COLO668 (cell line): ENCODE measurements at regions not wholly inside any gene's neighbourhood (a gene's known extent, or its start where the extent isn't known, plus 50 kb on each side); places are given as distances from the start of the nearest gene placed in this dataset.
"Not testable (repeated sequence)": the region's sequence is repeated elsewhere in the genome, so short reads cannot be mapped to it uniquely, and the experiment has no call there.

Source experiments
- DNase-seq: peaks from one replicate; lab custom pipeline; 2025; ENCODE audit not compliant: unreplicated experiment; lab: John Stamatoyannopoulos, UW

DNA sequence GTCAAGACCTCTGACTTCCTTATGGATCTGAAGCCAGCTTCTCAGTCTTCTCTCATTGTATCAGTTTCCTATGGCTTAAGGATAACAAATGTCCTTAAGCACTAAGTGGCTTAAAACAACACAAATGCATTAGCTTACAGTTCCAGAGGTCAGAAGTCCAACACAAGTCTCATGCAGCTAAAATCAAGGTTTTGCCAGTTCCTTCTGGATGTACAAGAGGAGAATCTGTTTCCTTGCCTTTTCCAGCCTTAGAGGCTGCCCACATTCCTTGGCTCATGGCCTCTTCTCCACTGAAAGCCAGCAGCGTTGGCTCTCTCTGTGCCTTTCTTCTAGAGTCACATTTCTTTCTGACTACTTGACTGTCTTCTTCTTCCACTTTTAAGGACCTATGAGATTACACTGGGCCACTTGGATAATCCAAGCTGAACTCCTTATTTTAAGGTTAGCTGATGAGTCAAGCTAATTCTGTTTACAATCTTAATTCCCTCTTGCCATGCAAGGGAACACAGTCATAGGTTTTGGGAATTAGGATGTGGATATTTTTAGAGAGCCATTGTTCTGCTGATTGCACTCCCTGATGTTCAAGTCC is 179.0 kb downstream of the BCAS1 start:
- no peak for DNase-seq

DNA sequence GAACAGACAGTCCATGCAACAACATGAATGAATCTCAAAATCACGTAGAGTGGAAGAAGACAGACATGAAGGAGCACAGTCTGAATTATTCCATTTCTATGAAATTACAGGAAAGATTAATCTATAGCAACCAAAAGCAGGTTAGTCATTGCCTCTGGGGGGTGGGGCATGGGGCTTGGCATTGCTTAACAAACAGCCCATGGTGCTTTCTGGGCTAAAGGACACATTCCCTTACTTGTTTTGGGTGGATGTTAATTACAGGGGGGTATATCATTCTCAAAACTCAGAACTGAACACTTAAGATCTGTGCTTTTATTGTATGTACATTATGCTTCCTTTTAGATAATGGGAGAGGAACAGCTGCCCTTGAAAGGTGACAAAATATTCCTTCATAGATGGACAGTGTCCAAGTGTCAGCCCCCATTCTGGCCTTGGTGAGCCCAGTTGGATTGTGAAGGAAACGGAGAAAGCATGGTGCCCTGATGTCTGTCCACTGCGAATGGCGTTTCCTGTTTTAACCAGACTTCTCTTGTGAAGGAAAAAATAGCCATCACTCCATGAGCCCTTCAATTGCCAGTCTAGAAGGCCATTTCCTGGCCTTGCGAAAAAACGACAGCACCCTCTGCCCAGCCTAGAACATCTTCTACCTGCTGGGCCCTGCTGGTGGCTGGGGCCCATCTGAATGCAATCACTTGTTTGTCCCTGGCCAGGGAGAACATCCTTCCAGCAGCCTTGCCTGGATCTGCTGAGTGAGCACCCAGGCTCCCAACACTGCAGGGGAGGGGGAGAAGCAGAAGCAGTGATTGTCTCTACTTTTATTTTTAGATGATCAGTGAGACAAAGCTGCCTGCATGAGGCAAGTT is 179.7 kb downstream of the BCAS1 start:
- no peak for DNase-seq

DNA sequence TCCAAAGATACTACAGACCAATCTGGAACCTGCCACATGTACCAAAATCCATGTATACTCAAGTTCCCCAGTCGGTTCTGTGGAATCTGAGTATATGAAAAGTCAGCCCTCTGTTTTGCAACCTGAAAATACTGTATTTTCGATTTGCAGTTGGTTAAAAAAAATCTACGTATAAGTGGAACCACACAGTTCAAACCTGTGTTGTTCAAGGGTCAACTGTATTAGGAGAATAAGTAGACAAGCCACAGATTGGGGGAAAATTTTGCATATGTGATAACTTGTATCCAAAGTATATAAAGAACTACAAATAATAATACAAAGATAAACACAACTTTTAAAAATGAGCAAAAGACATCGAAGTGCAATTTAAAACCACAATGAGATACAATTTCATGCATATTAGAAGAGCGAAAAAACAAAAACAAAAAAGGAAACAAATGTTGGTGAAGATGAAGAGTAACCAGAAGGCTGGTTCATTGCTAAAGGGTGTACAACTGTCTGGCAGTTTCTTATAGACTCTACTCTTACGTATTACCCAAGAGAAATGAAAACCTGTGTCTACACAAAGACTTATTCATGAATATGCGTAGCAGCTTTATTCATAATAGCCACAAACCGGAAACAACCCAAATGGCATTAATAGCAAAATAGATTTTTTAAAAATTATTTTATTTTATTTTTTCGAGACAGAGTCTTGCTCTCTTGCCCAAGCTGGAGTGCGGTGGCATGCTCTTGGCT is 180.8 kb downstream of the BCAS1 start:
- DNase-seq: no peak

DNA sequence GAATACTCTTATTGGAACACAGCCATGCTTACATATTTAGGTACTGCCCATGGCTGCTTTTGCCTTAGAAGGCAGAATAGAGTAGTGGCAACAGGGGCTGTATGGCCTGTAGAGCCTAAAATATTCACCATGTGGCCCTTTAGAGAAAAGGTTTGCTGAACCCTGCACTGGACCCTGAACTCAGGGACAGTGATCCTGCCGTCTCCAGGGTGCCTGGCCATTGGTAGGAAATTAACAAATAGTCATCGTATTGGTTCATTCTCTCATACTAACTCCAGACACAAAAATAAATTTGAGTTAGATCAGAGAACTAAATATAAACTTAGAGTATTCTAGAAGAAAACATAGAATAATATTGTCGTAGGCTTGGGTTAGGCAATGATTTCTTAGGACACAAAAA is 181.4 kb downstream of the BCAS1 start:
- no peak for DNase-seq

DNA sequence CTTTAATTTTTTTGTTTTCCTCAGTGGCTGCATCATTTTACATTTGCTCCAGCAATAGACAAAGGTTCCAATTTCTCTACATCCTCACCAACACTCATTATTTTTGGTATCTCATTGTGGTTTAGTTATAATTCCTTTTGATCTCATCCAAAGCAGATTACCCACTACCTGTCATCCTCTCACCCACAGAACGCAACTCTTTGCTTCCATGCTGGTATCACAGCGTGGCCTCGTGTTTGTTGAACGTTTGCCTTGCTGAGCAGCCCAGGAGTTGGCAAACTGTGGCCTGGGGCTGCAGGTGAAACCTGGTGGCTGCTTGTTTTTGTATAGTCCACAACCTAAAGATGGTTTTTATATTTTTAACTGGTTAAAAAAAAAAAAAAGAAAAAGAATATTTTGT is 181.9 kb downstream of the BCAS1 start:
- no peak for DNase-seq

DNA sequence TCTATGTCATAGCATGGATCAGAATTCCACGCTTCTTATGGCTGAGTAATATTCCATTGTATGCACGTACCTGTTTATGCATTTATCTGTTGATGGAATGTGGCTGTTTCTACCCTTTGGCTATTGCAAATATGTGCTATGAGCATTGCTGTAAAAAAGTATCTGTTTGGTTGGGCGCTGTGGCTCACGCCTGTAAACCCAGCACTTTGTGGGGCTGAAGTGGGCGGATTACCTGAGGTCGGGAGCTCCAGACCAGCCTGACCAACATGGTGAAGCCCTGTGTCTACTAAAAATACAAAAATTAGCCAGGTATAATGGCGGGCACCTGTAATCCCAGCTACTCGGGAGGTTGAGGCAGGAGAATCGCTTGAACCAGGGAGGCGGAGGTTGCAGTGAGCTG is 182.4 kb downstream of the BCAS1 start:
- no peak for DNase-seq

DNA sequence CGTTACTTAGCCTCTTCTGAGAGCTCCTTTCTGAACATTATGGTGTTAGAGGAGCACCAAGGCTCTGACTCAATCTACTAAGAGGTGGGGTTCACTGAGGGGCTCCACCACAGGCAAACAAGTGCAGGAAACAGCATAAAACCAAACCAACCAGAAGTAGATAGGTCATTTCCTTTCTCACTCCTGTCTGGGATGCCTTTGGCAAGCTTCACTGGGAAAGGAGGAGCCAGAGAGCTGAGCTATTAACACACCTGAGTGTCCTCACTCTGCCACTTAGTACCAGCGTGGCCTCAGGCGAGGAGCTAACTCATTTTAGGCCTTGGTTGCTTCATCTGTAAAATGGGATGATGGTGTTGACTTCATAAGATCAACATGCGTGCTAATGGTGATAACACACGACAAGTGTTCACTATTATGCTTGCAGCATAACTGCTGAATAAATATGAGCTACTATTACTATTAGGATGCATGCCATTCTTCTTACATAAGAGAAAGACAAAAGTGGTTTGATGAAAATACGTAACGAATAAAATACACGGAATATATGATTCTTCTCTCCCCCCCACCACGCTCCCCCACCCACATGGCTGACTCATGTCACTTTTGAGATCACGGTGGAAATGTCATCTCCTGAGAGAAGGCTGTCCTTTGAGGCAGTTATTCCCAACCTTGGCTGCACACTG is 185.4 kb downstream of the BCAS1 start:
- no peak for DNase-seq

DNA sequence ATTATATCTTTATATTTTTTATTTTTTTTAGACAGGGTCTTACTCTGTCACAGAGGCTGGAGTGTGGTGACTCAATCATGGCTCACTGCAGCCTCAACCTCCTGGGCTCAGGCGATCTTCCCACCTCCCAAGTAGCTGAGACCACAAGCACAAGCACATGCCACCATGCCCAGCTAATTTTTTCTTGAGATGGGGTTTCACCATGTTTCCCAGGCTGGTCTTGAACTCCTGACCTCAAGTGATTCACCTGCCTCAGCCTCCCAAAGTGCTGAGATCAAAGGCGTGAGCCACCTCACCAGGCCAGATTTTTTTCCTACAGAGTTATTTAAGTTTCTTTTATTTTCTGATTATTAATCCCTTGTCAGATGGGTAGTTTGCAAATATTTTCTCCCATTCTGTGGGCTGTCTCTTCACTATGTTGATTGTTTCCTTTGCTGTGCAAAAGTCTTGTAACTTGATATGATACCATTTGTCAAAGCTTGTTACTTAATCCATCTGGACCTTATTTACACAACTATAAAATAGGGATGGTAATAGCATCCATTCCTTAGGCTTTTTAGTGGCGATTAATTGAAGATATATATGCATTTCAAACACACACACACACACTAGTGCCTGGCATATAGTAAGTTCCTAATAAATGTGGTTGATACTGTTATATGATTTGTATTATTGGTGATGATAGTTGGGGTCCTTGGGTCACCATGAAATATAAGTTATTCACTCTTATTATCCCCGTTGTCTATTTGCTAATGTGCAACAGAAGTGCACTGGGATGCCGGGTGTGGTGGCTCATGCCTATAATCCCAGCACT is 187.1 kb downstream of the BCAS1 start:
- DNase-seq: no peak

DNA sequence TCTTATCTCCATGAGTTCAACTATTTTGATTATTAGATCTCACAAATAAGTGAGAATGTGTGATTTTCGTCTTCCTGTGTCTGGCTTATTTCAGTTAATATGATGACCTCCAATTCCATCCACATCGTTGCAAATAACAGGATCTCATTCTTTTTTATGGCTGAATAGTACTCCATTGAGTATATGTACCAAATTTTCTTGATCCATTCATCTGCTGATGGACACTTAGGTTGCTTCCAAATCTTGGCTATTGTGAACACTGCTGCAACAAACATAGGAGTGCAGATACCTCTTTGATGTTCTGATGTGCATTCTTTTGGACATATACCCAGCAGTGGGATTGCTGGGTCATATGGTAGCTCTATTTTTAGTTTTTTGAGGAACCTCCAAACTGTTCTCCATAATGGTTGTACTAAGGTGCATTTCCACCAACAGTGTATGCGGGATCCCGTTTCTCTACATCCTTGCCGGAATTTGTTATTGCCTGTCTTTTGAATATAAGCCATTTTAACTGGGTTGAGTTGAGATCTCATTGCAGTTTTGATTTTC is 187.9 kb downstream of the BCAS1 start:
- DNase-seq: not testable (repeated sequence)

DNA sequence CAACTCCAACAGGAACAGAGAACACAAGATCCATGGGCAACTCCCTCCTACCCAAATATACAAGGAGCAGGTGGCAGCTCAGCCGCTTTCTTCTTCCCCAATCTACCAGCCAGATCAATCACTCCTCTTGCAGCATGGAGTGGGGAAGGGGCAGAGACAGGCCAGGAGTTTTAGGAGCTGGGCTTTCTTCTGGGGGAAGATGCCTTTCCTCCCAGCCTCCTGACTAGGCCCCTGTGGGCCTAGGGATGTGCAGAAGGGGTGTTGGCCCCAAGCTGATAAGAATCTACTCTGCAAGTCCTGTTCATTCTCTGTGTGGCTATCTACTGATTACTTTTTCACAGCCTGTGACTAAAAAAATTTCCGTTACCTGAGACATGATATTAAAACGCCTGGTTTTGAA is 189.0 kb downstream of the BCAS1 start:
- no peak for DNase-seq

DNA sequence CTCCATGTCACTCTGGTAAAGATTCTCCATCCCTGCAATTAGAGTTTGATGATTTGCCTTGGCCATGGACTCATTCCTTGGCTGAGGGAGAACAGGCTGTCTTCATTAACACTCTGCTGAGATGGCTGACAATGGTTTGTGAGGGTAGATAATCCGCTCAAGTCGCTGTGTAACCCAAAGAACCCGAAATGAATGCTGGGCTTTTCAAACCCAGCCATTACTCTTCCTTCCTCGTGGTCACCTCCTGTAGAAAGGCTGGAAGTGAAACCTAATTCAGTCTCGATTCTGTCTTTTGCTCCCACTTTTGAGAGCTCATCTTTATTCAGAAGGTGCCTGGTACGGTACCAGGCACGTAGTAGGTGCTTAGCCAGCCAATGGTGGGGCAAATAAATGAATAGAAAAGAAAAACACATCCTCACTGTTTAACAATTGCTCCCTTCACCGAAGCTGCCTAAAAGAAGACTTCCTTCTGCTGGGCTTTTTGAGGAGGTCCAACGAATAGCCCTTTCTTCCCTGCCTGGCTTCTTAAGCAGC is 190.2 kb downstream of the BCAS1 start:
- no peak for DNase-seq

DNA sequence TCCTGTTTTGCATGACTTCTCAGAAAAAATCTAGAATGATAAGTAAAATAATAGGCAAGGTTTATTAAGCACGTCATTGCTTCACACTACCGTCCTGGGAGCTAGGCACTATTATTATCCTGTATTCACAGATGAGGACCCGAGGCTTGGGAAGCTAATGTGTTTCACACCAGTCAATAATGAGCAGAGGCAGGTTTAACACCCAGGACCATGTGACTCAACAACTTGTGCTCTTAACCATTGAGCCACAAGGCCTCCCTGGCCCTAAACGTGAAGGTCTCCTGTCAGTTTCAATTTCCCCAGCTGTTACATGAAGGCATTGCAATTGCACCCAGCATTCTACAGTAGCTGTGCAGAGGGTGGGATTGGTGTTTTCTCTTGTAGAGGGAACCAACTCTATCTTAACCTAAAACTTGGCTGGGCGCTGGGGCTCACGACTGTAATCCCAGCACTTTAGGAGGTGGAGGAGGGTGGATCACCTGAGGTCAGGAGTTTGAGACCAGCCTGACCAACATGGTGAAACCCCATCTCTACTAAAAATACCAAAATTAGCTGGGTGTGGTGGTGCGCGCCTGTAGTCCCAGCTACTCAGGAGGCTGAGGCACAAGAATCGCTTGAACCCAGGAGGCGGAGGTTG is 191.2 kb downstream of the BCAS1 start:
- DNase-seq: no peak

DNA sequence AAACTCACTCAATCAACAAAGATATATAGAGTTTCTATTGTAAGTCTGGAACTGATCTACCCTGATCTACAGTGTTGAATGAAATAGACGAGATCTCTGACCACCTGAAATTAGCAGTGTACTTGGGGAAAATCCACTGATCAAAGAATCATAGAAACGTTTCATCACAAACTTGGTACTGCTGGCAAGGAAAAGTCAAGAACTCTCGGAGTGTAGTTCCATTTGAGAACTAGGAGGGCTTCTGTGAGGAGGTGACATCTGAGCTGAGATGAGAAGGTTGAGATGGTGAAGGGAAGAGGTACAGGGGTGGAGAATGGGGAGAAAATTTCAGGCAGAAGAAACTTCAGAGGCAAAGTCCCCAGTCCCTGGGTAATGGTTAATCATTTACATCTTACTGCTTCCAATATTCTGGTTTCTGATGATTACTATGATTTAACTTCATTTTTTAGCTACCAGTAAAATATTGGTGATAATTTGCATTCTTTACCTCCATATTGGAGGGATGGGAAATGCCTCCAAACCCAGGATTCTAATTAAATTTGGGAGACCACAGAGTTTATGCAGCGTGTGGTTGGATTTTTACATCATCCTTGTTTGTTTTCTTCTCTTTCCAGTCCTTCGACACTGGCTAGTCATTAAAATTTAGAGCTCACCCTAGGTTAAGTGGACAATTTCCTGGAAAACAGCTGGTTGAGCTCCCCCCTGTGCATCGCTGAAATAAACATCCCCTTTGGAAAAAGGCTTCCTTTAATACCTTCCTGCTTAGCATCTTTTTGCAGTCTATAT is 191.9 kb downstream of the BCAS1 start:
- DNase-seq: no peak

DNA sequence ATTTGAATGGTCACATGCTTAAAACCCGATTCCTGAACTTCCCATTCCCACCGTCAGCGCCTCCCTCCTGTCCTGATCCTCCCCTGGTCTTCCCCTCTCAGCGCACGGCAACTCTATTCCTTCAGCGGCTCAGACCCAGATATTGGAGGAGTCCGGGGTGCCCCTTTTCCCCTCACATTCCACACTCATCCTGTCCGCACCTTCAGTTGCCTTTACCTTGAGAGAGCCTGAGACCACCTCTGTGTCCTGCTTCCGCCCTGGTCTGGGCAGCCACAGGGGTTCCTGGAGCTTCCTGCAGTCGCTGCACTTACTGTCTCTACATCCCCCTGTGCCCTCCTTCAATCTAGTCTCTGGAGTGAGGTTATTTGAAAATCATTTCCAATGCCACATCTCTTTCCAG is 193.4 kb downstream of the BCAS1 start:
- no peak for DNase-seq

DNA sequence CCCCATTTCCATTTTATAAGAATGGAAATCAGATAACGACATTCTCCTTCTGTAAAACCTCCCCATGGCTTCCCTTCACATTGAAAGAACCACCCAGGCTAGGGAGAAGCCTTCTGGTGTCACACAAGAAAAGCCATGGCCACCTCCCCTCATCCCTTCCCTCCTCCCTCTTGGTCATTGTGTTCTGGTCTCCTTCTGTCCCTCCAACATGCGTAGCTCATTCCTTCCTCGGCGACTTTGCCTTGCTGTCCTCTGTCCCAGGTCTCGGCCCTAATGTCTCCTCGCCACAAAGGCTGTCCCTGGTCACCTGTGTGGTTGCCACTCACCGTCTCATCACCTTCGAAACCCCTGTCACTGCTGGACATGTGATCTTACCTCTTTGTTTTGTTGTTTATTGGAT is 193.9 kb downstream of the BCAS1 start:
- DNase-seq: no peak

DNA sequence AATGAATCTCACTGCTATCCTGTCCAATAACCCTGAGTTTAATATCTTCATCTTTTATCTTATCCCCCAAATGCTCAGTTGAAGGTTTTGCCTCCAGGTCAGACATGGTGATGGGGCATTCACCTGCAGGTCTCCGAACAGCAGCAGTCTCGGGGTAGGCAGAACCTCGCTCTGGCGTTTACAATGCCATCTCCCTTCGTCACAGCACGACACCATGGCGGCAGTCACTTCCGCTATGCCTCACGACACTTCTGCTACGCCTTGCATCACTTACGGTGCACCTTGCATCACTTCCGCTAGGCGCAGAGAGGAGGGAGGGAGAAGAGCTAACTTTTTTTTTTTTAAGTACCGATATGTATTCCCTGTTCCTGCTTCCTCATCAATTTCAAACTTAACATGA is 194.9 kb downstream of the BCAS1 start:
- no peak for DNase-seq

DNA sequence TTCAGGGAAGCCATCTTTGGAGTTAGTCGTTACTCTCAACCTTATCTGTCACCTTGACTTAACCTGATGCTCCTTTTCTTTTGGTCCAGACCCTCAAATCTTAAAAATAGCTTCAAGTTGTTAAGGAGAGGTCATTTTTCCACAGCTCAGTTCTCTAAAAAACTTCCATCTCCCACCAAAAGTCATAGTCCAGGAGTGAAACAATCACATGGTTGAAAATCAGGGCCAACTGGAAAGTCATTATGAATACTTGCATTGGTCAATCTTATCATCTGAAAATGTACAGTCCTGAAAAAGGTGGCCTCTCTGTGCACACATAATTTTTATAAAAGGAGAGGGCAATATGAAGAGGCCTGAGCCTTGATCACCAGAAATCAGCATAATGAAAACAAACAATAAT is 195.7 kb downstream of the BCAS1 start:
- DNase-seq: no peak

DNA sequence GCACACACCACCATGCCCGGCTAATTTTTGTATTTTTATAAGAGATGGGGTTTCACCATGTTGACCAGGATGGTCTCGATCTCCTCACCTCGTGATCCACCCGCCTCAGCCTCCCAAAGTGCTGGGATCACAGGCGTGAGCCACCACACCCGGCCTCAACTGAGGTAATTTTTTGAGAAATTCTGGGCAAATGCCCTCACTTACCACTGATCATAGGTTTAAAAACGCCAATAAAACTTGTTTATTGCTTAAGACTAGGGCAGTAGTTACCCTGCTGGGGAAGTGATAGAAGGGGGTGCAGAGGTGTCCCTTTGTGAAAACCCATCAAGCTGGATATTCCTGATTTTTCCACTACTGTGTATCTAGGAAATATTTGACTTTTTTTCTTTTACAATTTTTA is 196.3 kb downstream of the BCAS1 start:
- DNase-seq: no peak

DNA sequence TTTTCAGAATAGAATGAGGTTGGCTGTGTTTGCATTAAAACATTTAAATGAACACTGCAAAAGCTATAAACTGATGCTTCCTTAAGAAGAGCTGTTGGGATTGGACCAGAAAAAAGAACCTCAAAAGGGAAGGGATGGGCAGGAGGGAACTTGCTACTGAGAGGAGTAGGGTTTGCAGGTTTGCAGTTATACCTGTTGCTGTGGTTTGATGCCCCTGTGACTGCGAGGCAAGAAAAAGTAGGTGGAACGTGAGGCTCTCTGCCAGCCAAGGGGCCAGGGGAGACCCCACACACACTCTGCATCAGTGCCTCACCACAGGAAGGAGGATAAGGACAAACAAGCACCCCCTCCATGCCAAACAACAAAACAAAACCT is 197.2 kb downstream of the BCAS1 start:
- no peak for DNase-seq
